Amniotic epithelial cell (primary cell): ENCODE measurements at regions not wholly inside any gene's neighbourhood (a gene's known extent, or its start where the extent isn't known, plus 50 kb on each side); places are given as distances from the start of the nearest gene placed in this dataset.
"Not testable (repeated sequence)": the region's sequence is repeated elsewhere in the genome, so short reads cannot be mapped to it uniquely, and the experiment has no call there.

Experiments
- DNase-seq: peaks from one replicate; pipeline ENCODE4 v3.0.0-alpha.2; 2010; ENCODE audit warnings: low read depth

DNA sequence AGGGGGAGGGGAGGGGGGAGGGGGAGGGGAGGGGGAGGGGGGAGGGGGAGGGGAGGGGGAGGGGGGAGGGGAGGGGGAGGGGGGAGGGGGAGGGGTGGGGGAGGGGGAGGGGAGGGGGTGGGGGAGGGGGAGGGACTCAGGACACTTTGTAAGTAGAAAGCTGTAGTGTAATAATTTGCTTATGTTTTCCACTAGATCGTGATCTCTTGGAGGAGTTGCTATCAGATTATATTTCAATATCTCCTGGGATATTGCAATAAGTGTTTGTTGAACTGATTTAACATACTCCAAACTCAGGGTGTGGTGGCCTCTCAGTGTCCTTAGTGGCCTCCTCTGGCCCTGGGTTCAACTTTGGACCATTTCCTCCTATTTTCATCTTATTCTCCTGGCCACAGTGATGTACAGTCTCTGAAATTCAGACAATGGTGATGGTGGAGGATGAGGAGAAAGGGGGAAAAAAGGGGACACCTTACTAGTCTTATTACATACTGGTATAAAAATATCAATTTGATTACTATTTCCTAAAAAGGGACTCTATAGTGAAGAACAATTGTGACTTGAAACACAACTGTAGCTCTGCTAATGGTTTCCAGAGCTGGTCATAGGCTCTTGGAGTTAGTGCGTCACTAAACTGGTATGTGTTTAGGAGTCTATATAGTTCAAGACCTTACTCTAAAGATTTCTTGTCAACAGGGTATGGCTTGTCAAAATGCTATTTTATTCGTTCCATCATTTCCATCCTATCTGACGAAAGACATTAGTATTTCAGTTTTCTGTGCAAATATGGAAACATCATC, 89.6 kb downstream of the DDX1 start:
- DNase-seq: no peak

DNA sequence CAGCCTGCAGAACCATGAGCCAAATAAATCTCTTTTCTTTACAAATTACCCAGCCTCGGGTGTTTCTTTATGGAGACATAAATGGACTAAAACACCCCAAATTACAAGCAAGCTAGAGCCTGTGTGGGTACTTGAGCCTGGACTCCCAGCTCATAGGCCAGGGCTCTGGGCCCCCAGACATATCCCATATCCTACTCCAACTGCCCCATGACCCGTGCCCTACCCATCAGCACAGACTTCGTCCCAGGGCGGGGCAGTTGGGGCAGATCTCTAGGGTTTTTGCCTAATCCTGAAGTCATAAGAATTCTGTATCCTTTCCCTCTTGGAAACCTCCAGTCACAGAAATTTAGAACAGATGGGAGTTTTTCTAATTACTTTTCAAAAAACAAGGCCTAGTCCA, 90.7 kb downstream of the DDX1 start:
- no peak for DNase-seq

GRCh38 chr2:15684161-15685039, 92.7 kb downstream of the DDX1 start:
- no peak for DNase-seq

DNA sequence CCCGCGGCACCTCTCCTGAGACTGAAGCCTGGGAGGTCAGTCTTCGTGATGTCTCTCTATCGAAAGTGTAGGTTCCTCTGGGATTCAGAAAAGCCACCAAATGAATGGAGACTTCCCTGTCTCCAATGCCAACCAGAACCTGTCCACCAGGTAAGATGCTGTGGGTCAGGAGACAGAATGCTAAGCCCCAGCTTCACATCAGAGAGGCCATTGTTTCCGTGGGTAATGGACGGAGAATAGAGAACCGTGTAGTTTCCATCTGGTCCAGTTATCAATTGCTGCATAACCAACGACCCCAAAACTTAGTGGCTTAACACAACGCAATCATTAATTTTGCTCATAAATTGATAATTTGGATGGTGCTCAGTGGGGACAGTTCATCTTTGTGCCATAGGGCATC, 93.5 kb downstream of the DDX1 start:
- no peak for DNase-seq

DNA sequence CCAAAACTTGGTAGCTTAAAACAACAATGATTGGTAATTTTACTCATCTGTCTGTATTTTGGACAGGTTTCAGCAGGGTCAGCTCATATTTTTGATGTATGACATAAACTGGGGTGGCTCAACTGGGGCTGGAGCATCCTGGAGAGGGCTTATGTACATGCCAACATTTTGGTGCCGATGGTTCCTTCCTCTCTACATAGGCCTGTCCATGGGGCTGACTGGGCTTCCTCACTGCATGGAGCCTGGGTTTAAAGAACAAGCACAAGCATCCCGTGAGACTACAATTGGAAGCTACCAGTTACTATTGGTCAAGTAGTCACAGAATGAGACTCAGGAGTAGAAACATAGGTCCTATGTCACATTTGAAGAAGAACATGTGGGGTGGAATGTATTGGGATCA, 95.0 kb downstream of the DDX1 start:
- no peak for DNase-seq

GRCh38 chr2:15687243-15687642, 95.6 kb downstream of the DDX1 start:
- no peak for DNase-seq

GRCh38 chr2:15687720-15688119, 96.1 kb downstream of the DDX1 start:
- DNase-seq: no peak

- no peak for DNase-seq
These were observed 97.4 kb downstream of the DDX1 start for GRCh38 chr2:15688924-15689568.

- no peak for DNase-seq
These were observed 98.0 kb downstream of the DDX1 start for GRCh38 chr2:15689654-15690053.

- no peak for DNase-seq
These were observed 100.1 kb downstream of the DDX1 start for GRCh38 chr2:15691586-15692310.

DNA sequence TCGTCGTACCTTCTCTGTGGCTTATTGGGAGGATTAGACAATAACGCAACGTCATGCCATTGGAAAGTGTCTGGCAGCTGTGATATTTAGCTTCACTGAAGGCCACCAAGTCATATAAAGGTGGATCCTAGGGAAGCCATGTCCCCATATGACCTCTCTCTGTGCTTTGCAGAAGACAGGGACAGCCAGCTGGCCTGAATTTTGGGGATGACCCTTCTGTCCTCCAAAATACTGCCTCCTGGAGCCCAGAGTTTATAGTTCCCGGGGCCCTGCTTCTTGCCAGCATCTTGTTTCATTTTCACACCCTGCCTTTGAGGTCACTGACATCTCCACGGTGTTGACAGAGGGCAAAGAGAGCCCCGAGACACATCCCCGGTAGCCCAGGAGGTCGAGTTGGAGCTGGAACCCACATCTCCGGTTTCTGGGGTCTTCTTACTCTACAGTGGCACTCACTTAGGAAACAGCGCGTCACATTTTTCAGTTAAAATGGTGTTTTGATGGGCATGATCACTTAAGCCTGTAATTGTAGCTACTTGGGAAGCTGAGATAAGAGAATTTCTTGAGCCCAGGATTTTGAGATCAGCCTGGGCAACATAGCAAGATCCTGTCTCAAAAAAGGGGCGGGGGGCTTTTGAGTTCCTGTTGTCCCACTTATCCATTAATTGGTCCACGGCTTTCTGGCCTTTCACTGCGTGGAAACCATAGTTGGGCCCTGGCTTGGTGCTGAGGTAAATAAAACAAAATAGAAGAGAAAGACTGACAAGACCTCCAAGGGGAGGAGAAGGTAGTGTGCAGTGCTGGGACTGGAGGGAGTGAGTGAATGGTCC, 101.1 kb downstream of the DDX1 start:
- DNase-seq: no peak

- DNase-seq: no peak
These were observed 101.7 kb downstream of the DDX1 start for GRCh38 chr2:15693382-15693781.

DNA sequence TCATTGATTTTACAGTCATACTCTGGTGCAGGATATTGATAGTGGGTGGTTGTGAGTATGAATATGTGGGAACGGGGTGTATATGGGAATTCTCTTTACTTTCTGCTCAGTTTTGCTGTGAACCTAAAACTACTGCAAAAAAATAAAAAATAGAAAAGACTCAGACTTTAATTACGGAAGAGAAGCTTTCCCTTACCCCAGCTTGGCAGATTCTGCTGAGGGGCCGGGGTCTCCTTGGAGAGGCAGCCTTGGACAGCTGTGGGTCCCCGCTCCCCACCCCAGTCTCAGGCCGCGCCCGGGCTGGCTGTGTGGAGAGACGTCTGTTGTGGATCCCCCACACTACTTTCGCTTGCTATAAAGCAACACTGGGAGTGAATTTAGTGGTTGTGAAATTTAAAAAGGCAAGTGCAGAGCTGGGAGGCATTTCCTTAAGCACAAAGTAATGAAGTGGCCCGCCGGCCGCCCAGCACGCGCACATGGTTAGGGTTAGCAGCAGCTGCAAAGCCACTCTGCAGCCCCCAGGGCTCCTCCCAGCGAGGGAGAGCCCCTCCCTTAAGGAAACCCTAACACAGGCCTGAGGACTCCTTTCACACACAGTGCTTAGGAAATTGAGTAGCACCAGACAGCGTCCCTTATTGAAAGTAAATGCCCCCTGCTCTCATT, 102.4 kb downstream of the DDX1 start:
- DNase-seq: no peak

DNA sequence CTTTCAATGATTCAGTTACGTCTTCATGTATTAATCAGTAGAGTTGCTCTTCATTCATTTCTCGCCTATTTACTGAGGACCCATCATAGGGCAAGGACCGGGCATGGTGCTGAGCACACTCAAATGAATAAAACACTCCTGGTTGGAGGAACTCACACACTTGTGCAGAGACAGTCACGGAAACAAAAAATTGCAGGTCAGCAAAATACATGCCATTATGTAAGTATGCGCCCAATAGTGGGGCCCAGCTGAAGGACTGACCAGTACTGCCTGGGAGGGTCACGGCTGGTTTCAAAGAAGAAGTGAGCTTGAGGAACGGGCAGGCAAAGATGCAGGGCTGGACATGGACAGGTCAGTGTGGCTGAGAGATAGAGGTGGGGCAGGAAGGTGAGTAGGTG, 102.9 kb downstream of the DDX1 start:
- no peak for DNase-seq

GRCh38 chr2:15695582-15696330, 104.1 kb downstream of the DDX1 start:
- no peak for DNase-seq

DNA sequence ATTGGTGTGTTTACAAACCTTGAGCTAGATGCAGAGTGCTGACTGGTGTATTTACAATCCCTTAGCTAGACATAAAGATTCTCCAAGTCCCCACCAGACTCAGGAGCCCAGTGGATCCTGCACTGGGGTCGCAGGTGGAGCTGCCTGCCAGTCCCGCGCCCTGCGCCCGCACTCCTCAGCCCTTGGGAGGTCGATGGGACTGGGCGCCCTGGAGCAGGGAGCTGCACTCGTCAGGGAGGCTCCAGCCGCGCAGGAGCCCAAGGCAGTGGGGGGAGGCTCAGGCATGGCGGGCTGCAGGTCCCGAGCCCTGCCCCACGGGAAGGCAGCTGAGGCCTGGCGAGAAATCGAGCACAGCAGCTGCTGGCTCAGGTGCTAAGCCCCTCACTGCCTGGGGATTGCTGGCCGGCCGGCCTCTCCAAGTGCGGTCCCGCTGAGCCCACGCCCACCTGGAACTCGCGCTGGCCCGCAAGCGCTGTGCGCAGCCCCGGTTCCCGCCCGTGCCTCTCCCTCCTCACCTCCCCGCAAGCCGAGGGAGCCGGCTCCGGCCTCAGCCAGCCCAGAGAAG, 105.0 kb downstream of the DDX1 start:
- not testable (repeated sequence) for DNase-seq

- DNase-seq: no peak
These were observed 108.5 kb downstream of the DDX1 start for GRCh38 chr2:15700131-15700530.

- no peak for DNase-seq
These were observed 109.1 kb downstream of the DDX1 start for GRCh38 chr2:15700599-15701340.
